Hepatic stellate cell (primary cell): ENCODE measurements at regions not wholly inside any gene's neighbourhood (a gene's known extent, or its start where the extent isn't known, plus 50 kb on each side); places are given as distances from the start of the nearest gene placed in this dataset.
"Not testable (repeated sequence)": the region's sequence is repeated elsewhere in the genome, so short reads cannot be mapped to it uniquely, and the experiment has no call there.

Experiments used
- DNase-seq: peaks from one replicate; pipeline ENCODE4 v3.0.0; 2011; ENCODE audit warnings: low spot score

GRCh38 chr6:16824845-16825685, 63.8 kb upstream of the ATXN1 start:
- no peak for DNase-seq

GRCh38 chr6:16823718-16824352, 62.6 kb upstream of the ATXN1 start:
- DNase-seq: no peak

- no peak for DNase-seq
Measured at GRCh38 chr6:16822975-16823717, 61.9 kb upstream of the ATXN1 start.

- no peak for DNase-seq
Measured at GRCh38 chr6:16822529-16822928, 61.3 kb upstream of the ATXN1 start.

GRCh38 chr6:16821834-16822264, 60.6 kb upstream of the ATXN1 start:
- DNase-seq: no peak

GRCh38 chr6:16820262-16820661, 59.0 kb upstream of the ATXN1 start:
- not testable (repeated sequence) for DNase-seq

- DNase-seq: no peak
Measured at GRCh38 chr6:16819752-16820151, 58.5 kb upstream of the ATXN1 start.

- DNase-seq: no peak
Measured at GRCh38 chr6:16818992-16819626, 57.8 kb upstream of the ATXN1 start.

- no peak for DNase-seq
Measured at GRCh38 chr6:16817594-16817993, 56.3 kb upstream of the ATXN1 start.

GRCh38 chr6:16816891-16817290, 55.6 kb upstream of the ATXN1 start:
- no peak for DNase-seq

GRCh38 chr6:16812993-16813392, 51.7 kb upstream of the ATXN1 start:
- no peak for DNase-seq

- no peak for DNase-seq
Measured at GRCh38 chr6:16811277-16811979, 50.2 kb upstream of the ATXN1 start.
